ENCODE measurements at regions not wholly inside any gene's neighbourhood (a gene's known extent, or its start where the extent isn't known, plus 50 kb on each side); places are given as distances from the start of the nearest gene placed in this dataset.
A peak's percentile ranks its signal among the peaks of the same experiment; 100 is the strongest.

DNA sequence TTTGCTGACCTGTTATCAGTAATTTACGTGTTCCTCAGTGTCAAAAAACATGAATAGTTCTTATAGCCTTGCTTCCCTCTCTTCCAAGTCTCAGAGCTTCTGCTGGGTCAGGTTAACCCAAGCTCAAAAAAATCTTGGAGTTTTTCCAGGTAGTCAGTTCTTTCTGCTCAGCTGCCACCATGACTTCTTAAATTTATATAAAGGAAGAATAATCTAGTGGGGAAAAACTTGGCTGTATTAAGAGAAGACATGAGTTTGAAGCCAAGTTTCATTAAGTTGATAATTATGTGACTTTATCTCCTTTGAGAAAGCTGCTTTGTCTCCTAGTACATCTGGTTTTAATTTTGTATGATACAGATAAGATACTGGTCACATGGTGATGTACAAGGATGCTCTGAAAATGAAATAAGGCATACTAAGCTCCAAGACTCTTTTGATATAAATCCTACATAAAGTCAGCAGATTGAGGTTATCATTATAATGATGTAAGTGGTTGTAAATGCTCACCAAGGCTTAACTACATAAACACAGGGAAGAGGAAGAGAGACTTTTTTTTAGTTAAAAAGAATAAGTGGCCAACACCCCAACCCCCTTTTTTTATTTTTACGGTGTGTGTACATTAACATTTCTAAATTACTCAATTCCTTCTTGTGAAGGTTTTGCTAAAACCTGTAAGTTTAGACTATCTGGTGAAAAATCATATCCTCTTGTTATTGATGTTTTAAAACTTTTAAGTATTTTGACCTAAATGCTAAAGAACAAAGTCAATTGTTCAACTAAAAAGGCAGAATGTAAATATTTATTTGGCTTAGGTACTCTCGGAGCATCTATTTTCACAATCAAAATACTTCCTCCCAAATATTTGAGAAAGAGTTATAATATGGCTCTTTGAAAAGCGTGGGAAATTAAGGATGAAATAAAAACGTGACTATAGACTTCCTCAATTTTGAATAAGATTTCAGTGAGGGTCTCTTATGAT, 84.1 kb upstream of the SLC38A2 start:
- ATAC-seq (ENCODE audit: low read depth) (no peak), DNase-seq (no peak)
- Mint-ChIP-seq H3K27me3 (no peaks in the 10 kb centered on the region), H3K9me3 (no peaks in the 10 kb centered on the region), H3K4me1 (peaks cover 69% of the 10 kb centered on the region), H3K36me3 (ENCODE audit: low read depth) (no peaks in the 10 kb centered on the region), H3K4me3 (no peak overlapping the region), H3K27ac (peak overlapping the region; percentile 43)
- TF ChIP-seq, protein P1, sequence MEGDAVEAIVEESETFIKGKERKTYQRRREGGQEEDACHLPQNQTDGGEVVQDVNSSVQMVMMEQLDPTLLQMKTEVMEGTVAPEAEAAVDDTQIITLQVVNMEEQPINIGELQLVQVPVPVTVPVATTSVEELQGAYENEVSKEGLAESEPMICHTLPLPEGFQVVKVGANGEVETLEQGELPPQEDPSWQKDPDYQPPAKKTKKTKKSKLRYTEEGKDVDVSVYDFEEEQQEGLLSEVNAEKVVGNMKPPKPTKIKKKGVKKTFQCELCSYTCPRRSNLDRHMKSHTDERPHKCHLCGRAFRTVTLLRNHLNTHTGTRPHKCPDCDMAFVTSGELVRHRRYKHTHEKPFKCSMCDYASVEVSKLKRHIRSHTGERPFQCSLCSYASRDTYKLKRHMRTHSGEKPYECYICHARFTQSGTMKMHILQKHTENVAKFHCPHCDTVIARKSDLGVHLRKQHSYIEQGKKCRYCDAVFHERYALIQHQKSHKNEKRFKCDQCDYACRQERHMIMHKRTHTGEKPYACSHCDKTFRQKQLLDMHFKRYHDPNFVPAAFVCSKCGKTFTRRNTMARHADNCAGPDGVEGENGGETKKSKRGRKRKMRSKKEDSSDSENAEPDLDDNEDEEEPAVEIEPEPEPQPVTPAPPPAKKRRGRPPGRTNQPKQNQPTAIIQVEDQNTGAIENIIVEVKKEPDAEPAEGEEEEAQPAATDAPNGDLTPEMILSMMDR (IDR thresholded peaks at IDR 0.05): no peak
- CTCF ChIA-PET: no interaction called here
- POLR2A ChIA-PET: interaction anchor here (1.1 kb wide), 1 partner anchor 70 kb away, joined by 3 read pairs; no protein-coding TSS in a partner anchor
- intact Hi-C loops (cut with micrococcal nuclease): loop anchor here (2.0 kb wide), 1 partner anchor 14 kb away; no protein-coding TSS in a partner anchor

DNA sequence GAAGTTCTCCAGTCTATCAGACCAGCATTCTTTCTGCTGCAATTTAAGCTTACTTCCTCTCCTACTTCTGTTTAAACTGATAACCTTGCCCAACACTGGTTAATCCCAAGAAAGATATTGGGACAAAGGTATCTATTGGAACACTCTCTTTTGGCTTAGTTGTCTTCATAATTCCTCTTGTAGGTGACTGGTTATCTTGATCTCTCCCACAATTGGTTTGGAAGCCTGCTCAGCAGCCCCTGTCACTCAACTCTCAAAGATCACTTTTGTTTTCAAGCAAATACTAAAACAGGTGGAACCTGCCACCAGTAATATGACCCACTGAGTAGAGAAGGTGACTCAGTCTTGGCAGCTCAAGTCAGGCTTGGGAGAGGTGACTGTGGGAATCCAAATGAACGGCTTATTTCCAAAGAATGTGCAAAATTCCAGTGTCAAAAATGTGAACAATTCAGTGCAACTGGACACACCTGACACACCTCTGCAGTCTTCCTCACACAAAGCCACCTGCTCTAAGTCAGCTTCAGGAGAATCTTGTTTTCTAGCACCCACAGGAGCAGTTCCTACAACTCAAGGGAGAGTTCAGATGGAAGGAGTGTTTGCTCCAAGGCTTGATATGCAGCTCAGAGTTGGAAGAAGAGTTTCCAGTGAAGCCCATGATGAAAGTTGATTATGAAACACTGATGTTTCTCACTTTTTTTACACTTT, 83.2 kb upstream of the SLC38A2 start:
- CTCF ChIA-PET: no interaction called here
- intact Hi-C loops (cut with micrococcal nuclease): loop anchor here (2.0 kb wide), 1 partner anchor 15 kb away; no protein-coding TSS in a partner anchor
- no peaks in the 10 kb centered on the region for H3K27me3 Mint-ChIP-seq
- TF ChIP-seq, protein P1 (IDR thresholded peaks at IDR 0.05): no peak
- H3K9me3 Mint-ChIP-seq: no peaks in the 10 kb centered on the region
- H3K4me3 Mint-ChIP-seq: no peak overlapping the region
- H3K36me3 Mint-ChIP-seq (ENCODE audit: low read depth): no peaks in the 10 kb centered on the region
- POLR2A ChIA-PET: interaction anchor here (1.1 kb wide), 1 partner anchor 69 kb away, joined by 3 read pairs; no protein-coding TSS in a partner anchor
- DNase-seq (no peak), ATAC-seq (ENCODE audit: low read depth) (no peak)
- H3K4me1 Mint-ChIP-seq: peaks cover 65% of the 10 kb centered on the region
- H3K27ac Mint-ChIP-seq: peak overlapping the region; percentile 43

DNA sequence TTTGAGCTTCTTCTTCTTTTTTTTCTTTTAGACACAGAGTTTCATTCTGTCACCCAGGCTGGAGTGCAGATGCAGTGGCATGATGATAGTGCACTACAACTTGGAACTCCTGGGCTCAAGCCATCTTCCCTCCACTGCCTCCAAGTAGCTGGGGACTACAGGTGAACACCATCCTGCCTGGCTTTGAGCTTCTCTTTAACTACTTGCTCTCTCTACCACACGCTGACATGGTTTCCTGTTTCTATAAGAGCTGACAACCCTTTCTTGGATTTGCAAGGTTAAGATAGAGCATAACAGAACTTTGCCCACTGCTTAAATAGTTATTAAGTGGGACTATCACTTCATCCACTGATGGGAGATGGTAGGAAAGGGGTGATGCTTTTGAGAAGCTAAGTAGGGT, 82.4 kb upstream of the SLC38A2 start:
- no peak for ATAC-seq (ENCODE audit: low read depth)

DNA sequence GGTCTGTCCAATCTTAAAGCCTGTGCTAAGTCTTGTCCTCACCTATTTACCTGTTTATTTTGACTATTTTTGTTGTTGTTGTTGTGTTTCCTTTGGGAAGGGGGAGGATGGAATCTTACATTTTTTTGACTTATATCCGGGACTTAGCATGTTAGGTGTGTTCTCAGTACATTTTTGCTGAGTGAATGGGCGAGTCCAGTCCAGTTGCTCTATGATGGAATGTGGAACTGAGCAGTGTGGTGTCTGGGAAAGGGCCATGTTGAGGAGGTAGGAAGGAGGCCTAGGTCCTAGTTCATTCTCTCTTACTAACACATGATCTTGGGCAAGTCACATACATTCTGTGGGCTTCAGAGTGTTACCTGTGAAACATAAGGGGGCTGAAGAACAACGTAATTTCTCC, 80.9 kb upstream of the SLC38A2 start:
- H3K27ac Mint-ChIP-seq: no peak overlapping the region
- H3K27me3 Mint-ChIP-seq: no peaks in the 10 kb centered on the region
- H3K4me1 Mint-ChIP-seq: peaks cover 44% of the 10 kb centered on the region
- H3K4me3 Mint-ChIP-seq: no peak overlapping the region
- intact Hi-C loops (cut with micrococcal nuclease): no loop called here
- H3K36me3 Mint-ChIP-seq (ENCODE audit: low read depth): no peaks in the 10 kb centered on the region
- no peaks in the 10 kb centered on the region for H3K9me3 Mint-ChIP-seq
- POLR2A ChIA-PET: no interaction called here
- CTCF ChIA-PET: no interaction called here
- DNase-seq (no peak), ATAC-seq (ENCODE audit: low read depth) (no peak)
- TF ChIP-seq, protein P1 (IDR thresholded peaks at IDR 0.05): no peak

More for the DNA sequence above, 82.4 kb upstream of the SLC38A2 start:
- TF ChIP-seq, protein P1 (IDR thresholded peaks at IDR 0.05): no peak
- no peaks in the 10 kb centered on the region for H3K27me3 Mint-ChIP-seq
- ChIA-PET POLR2A (no interaction called here), CTCF (no interaction called here)
- H3K4me1 Mint-ChIP-seq: peaks cover 60% of the 10 kb centered on the region
- no peaks in the 10 kb centered on the region for H3K36me3 Mint-ChIP-seq (ENCODE audit: low read depth)
- no peaks in the 10 kb centered on the region for H3K9me3 Mint-ChIP-seq
- no peak overlapping the region for H3K27ac Mint-ChIP-seq
- no peak overlapping the region for H3K4me3 Mint-ChIP-seq
- intact Hi-C loops (cut with micrococcal nuclease): no loop called here
- no peak for DNase-seq

DNA sequence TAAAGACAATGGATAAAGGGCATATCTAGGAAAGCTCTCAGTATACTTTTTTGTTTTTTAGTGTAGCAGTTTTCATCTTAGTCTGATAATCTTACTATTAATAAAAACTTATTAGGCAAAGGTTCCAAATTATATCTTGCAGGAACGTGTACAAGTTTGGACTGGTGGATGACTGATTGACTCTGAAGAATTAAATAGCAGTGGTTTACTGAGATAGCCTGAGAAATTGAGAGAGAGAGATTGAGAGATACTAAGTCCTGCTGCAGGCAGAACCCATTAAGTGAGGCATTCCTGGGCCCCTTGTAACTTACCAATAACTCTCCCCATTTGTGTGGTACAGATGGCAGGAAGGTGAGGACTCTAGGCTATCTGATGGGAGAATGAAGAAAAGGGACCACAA, 80.2 kb upstream of the SLC38A2 start:
- POLR2A ChIA-PET: no interaction called here
- H3K27ac Mint-ChIP-seq: no peak overlapping the region
- CTCF ChIA-PET: interaction anchor here (1.2 kb wide), 1 partner anchor 11 kb away, joined by 3 read pairs; no protein-coding TSS in a partner anchor
- intact Hi-C loops (cut with micrococcal nuclease): no loop called here
- ATAC-seq (ENCODE audit: low read depth): no peak
- TF ChIP-seq, protein P1 (IDR thresholded peaks at IDR 0.05): no peak
- no peaks in the 10 kb centered on the region for H3K27me3 Mint-ChIP-seq
- H3K36me3 Mint-ChIP-seq (ENCODE audit: low read depth): no peaks in the 10 kb centered on the region
- no peaks in the 10 kb centered on the region for H3K9me3 Mint-ChIP-seq
- no peak overlapping the region for H3K4me3 Mint-ChIP-seq
- peaks cover 38% of the 10 kb centered on the region for H3K4me1 Mint-ChIP-seq
- DNase-seq: no peak
